GM21526 (cell line): ENCODE measurements at regions not wholly inside any gene's neighbourhood (a gene's known extent, or its start where the extent isn't known, plus 50 kb on each side); places are given as distances from the start of the nearest gene placed in this dataset.
"Not testable (repeated sequence)": the region's sequence is repeated elsewhere in the genome, so short reads cannot be mapped to it uniquely, and the experiment has no call there.

Experiments used
- ATAC-seq: cut with Tn5 transposase; IDR thresholded peaks from one replicate; pipeline ENCODE4 v1.9.1; 2021; ENCODE audit warnings: moderate library complexity; ENCODE audit not compliant: unreplicated experiment, low FRiP score

DNA sequence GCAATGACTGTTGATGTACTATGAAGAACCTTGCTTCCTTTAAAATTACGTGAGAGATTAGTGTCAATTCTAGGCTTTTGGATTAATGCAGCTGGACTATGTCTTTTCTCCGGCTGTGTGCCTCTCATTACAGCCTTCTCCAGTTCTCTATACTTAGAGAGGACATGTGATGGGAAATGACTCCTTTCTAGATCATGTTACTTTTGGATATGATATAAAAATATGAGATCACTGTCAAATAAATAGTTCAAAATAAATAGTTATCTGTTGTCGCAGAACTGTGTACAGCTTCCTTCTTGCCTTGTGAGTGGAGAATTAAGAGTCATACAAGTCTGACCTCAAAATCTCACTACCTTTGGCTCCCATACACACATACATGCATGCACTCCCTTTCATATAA lies 592.4 kb downstream of the DIPK2A start:
- no peak for ATAC-seq

DNA sequence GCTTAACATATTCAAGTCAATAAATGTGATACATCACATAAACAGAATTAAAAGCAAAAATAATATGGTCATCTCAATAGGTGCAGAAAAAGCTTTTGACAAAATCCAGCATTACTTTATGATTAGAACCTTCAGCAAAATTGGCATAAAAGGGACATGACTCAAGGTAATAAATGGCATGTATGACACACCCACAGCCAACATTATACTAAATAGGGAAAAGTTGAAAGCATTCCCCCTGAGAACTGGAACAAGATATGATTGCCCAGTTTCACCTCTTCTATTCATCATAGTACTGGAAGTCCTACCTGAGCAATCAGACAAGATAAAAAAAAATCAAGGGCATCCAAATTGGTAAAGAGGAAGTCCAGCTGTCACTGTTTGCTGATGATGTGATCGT lies 594.7 kb downstream of the DIPK2A start:
- ATAC-seq: no peak

- no peak for ATAC-seq
Measured at GRCh38 chr3:144569651-144570050, 598.0 kb downstream of the DIPK2A start.

GRCh38 chr3:144583871-144584270 lies 612.2 kb downstream of the DIPK2A start:
- ATAC-seq: no peak

- ATAC-seq: no peak
Measured at GRCh38 chr3:144585408-144585807, 613.8 kb downstream of the DIPK2A start.

DNA sequence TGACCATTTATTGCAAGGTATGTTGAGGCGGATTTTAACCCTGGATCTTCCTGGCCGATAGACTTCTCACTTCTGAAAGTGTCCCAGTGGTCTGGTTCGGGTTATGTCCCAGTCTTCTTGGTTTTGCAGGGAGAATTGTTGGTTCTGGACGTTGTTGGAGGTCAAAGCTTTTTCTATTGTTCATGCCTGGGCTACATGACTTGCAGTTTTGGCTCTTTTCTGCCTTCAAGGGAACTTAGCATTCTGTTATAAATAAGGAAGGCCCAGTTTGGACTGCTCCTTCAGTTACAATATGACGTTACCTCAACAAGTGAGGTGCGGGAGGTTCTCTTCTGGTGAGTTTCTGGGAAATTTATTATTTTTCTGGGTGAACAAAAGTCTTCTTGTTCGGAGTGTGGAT lies 614.3 kb downstream of the DIPK2A start:
- no peak for ATAC-seq

- no peak for ATAC-seq
Measured at GRCh38 chr3:144586382-144586781, 614.8 kb downstream of the DIPK2A start.

DNA sequence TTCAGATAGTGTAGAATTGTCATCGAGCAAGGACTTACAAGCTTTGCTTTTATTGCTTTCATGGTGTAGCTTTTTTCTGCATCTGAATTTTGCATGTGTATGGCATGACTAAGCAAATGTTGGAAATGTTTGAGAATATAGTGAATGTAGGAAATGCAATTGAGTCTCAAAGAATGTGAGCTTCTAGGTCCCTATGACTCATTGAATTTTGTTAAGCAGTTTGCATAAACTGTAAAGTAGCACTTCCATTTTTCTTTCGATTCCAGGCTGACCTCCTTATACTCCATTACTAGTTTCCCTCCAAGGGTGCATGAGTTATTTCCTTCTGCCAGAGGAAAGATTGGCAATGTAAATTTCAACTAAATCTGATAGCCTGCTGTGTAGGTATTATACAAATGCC lies 619.2 kb downstream of the DIPK2A start:
- no peak for ATAC-seq

- ATAC-seq: no peak
Measured at GRCh38 chr3:144593881-144594280, 622.3 kb downstream of the DIPK2A start.

DNA sequence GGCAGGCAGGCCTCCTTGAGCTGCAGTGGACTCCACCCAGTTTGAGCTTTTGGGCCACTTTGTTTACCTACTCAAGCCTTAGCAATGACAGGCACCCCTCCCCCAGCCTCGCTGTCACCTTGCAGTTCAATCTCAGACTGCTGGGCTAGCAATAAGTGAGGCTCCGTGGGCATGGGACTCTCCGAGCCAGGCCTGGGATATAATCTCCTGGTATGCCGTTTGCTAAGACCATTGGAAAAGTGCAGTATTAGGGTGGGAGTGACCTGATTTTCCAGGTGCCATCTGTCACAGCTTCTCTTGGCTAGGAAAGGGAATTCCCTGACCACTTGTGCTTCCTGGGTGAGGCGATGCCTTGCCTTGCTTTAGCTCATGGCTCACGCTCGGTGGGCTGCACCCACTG lies 648.6 kb downstream of the DIPK2A start:
- ATAC-seq: not testable (repeated sequence)

DNA sequence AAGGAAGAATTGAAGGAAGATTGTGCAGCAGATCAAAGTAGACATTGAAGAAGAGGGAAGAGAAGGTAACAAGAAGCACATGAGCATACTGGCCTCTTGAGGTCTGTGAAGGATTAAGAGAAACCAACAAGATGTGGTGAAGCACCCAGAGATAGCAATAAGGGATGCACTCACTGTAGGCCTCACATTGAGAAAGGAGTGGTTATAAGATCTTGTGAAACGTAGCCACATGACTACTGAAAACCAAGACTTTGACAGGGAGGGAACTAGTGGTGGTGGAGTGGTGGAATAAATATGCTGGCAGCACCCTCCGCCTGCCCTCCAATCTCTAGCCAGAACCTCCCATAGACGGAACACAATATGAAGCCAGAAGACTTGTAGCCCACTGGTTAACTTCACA lies 651.2 kb downstream of the DIPK2A start:
- ATAC-seq: no peak

DNA sequence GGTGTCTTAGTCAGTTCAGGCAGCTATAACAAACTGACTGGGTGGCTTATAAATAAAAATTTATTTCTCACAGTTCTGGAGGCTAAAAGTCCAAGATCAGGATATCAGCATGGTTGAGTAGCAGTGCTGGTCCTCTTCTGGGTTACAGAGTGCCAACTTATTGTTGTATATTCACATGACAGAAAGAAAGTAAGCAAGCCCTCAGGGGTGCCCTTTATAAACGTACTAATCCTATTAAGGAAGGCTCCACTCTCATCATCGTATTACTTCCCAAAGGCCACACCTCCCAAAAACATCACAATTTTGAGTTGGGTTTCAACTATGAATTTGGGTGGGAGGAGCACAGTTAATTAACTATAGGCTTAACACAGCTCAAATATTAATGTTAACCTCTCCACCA lies 653.0 kb downstream of the DIPK2A start:
- ATAC-seq: no peak

DNA sequence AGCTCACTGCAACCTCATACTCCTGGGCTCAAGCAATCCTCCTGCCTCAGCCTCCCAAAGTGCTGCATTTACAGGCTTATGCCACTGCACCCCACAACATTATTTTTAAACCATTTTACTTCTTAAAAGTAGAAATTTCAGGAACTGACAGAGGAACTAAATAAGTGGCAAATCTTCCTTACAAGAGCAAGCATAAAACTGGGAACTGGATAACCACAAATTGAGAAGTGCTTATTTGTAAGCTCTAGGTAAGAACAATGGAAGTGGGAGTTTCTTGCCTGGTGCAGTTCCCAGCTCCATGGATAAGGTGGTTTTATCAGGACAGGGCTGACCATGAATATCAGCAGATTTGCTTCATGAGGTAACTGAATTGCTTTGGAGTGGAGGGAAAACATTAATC lies 655.2 kb downstream of the DIPK2A start:
- ATAC-seq: no peak

- ATAC-seq: no peak
Measured at GRCh38 chr3:144629381-144629780, 657.8 kb downstream of the DIPK2A start.

DNA sequence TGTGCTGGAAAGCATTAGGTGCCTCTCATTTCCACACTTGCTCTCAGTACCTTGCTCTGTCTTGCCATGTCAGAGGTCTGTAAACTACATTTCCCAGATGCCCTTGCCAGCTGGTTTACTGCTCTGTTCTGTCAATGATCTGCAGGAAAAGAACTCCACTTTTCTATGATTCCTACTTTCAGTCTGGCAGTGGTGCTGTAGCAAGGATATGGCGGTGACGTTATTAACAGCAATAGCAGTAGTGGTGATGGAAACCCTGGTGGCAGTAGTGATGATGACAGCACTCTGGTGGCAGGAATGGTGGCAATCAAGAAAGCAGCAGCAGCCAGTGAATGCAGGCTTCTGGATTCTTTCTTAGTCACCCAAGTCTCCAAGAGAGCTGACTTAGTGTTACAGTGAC lies 665.2 kb downstream of the DIPK2A start:
- no peak for ATAC-seq

DNA sequence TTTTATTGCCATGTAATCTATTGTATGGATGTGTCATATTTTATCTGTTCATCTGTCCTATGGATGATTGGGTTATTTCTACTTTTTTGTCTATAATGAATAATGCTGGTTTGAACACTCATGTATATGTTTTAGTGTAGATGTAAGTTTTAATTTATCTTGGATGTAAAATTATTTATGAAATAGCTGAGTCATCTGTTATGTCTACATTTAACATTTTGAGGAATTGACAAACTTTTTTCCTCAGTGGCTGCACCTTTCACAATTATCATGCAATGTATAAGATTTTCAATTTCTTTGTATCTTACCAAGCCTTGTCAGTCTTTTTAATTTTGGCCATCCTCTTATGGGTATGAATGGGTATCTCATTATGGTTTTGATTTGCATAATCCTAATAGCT lies 666.4 kb downstream of the DIPK2A start:
- no peak for ATAC-seq

DNA sequence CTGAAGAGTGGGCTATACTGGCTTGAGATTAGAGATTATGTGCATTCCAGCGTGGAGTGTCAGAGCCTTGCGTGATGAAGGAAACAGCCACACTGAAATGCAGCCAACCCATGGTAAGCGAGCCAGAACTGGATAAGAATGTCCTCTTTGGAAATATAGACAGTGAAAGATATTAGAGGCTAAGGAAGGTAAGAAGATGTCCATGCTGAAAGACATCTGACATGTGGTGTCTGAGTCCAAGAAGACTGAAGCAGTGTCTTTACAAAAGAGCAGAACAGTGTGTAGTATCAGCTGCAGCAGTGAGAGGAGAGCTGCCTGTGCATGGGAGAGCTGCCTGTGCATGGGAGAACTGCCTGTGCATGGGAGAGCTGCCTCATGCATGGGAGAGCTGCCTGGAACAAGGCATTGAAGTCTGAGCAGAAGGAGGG lies 672.2 kb downstream of the DIPK2A start:
- ATAC-seq: no peak

- no peak for ATAC-seq
Measured at GRCh38 chr3:144645300-144645699, 673.7 kb downstream of the DIPK2A start.

DNA sequence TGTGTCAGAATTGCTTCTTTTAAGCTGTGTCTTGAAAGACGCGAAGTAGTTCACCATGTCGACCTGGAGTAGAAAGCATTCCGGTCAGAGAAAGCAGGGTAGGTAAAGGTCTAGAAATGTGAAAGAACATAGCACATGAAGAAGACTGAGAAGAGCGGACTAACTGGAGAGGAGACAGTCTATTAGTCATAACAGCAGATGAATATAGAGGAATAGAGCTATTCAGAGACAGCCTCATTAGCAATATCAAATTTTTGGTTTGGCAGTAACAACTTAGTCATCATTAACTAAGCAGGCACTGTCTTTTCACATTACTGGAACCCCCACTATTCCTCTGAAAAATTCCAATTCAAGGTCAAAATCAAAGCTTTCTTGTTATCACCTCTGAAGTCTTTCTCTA lies 678.8 kb downstream of the DIPK2A start:
- ATAC-seq: no peak

DNA sequence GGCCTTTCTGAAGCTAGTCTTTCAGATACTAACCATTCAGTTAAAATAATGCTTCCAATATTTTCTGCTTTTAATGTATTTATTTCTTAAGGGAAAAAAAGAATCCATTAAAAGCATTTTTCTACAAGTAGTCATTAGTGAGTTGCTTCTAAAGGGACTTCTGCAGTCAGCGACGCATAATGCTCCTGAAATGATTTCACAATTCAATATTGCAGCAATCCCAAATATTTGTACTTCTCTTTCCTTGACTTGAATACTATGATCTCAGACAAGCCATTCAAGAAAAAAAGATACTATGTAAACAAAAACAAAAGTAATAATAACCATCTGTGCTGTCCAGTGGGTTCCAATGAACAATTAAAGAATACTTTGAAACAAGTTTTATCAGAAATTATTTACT lies 681.0 kb downstream of the DIPK2A start:
- ATAC-seq: no peak

- no peak for ATAC-seq
Measured at GRCh38 chr3:144655423-144655822, 683.8 kb downstream of the DIPK2A start.

GRCh38 chr3:144660186-144660585 lies 688.6 kb downstream of the DIPK2A start:
- no peak for ATAC-seq

GRCh38 chr3:144662729-144663128 lies 691.1 kb downstream of the DIPK2A start:
- ATAC-seq: no peak
